ENCODE measurements at regions not wholly inside any gene's neighbourhood (a gene's known extent, or its start where the extent isn't known, plus 50 kb on each side); places are given as distances from the start of the nearest gene placed in this dataset.

DNA sequence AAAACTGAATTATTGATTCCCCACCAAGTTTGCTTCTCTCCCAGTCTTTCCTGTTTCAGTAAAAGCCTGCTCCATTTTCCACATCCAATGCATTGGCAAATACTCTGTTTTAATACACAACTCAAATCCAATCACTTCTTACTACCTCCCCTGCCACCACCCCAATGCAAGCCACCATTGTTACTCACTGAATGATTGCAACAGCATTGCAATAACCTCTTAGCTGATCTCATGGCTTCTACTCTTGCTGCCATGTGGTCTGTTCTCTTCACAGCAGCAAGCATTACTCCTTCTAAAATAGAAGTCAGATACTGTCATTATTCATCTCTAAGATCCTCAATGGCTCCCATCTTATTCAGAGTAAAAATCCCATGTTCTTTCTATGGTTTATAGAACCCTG is 123.4 kb downstream of the ATP6V1G3 start:
- TF ChIP-seq, protein P1, sequence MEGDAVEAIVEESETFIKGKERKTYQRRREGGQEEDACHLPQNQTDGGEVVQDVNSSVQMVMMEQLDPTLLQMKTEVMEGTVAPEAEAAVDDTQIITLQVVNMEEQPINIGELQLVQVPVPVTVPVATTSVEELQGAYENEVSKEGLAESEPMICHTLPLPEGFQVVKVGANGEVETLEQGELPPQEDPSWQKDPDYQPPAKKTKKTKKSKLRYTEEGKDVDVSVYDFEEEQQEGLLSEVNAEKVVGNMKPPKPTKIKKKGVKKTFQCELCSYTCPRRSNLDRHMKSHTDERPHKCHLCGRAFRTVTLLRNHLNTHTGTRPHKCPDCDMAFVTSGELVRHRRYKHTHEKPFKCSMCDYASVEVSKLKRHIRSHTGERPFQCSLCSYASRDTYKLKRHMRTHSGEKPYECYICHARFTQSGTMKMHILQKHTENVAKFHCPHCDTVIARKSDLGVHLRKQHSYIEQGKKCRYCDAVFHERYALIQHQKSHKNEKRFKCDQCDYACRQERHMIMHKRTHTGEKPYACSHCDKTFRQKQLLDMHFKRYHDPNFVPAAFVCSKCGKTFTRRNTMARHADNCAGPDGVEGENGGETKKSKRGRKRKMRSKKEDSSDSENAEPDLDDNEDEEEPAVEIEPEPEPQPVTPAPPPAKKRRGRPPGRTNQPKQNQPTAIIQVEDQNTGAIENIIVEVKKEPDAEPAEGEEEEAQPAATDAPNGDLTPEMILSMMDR (IDR thresholded peaks at IDR 0.05), result no peak
- TF ChIP-seq POLR2AphosphoS5 (IDR thresholded peaks at IDR 0.05) (no peak), POLR2A (IDR thresholded peaks at IDR 0.05; ENCODE audit: low read depth) (no peak), EP300 (IDR thresholded peaks at IDR 0.05) (no peak)

Data from esophagus muscularis mucosa (tissue), 4 donors.